Thymus (tissue), 11 donors: ENCODE measurements at regions not wholly inside any gene's neighbourhood (a gene's known extent, or its start where the extent isn't known, plus 50 kb on each side); places are given as distances from the start of the nearest gene placed in this dataset.

Source experiments
- DNase-seq, 9 donors: peaks; one replicate each; pipeline ENCODE4 v3.0.0-alpha.2; 2013; ENCODE audit warnings: low spot score in 9 of 9, low read depth in 6 of 9, missing footprints in 1 of 9
- H3K27ac ChIP-seq, 2 donors: one replicate each; pipeline ENCODE4 v1.5.1; 2013; ENCODE audit warnings: control low read depth in 1 of 2, low read depth in 1 of 2, low read length in 1 of 2, mild to moderate bottlenecking in 1 of 2, moderate library complexity in 1 of 2
- H3K27me3 ChIP-seq, 2 donors: one replicate each; pipeline ENCODE4 v1.5.1; 2013; ENCODE audit warnings: low read length in 1 of 2; ENCODE audit not compliant: control insufficient read depth in 2 of 2, insufficient read depth in 1 of 2
- H3K36me3 ChIP-seq, 2 donors: one replicate each; pipeline ENCODE4 v1.5.1; 2013; ENCODE audit warnings: low read length in 1 of 2, mild to moderate bottlenecking in 1 of 2, moderate library complexity in 1 of 2; ENCODE audit not compliant: control insufficient read depth in 2 of 2, insufficient read depth in 2 of 2
- H3K4me1 ChIP-seq, 2 donors: one replicate each; pipeline ENCODE4 v1.5.1; 2013; ENCODE audit warnings: low read length in 2 of 2; ENCODE audit not compliant: control insufficient read depth in 2 of 2, insufficient read depth in 2 of 2
- H3K4me3 ChIP-seq, 2 donors: one replicate each; pipeline ENCODE4 v1.5.1; 2013; ENCODE audit warnings: low read length in 2 of 2, control low read depth in 1 of 2, mild to moderate bottlenecking in 1 of 2
- H3K9me3 ChIP-seq, 2 donors: one replicate each; pipeline ENCODE4 v1.5.1; 2013; ENCODE audit warnings: low read length in 1 of 2, mild to moderate bottlenecking in 1 of 2; ENCODE audit not compliant: control insufficient read depth in 2 of 2, insufficient read depth in 1 of 2
- WGBS: extraction: QIAGEN DNeasy Blood & Tissue Kit; methylation state at CpG from one replicate; pipeline ENCODE4 v1.1.7; 2013; 5-methylcytosine and 5-hydroxymethylcytosine counted together
- donor health status: healthy.

DNA sequence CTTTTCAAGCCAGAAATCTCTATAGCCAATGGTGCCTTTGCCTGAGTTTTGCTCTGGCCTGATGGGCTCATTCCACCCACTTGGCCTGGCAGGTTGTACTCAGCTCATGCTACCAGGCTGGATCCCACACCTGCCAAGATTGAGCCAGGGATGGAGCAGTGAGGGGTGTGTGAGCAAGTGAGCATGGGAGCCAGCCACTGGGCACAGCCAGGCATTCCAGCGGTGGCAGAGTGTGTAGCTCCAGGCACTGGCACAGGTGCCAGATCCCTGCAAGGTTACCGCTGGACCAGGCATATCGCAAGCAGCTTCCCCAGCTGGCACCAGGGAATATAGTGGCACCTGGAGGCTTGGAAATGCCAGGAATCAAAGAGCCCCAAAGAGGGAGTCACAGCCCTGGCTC lies 2395.6 kb upstream of the C9orf72 start:
- no peak for DNase-seq
- no peak overlapping the region for H3K27ac ChIP-seq
- no peaks in the 10 kb centered on the region for H3K4me1 ChIP-seq
- H3K9me3 ChIP-seq, result peaks cover 1 to 6% of the 10 kb centered on the region in 2 donors
- H3K36me3 ChIP-seq, result no peaks in the 10 kb centered on the region
- WGBS, result 97% methylated on average over 3 of the region's 3 CpGs
- no peaks in the 10 kb centered on the region for H3K27me3 ChIP-seq
- H3K4me3 ChIP-seq, result no peak overlapping the region

DNA sequence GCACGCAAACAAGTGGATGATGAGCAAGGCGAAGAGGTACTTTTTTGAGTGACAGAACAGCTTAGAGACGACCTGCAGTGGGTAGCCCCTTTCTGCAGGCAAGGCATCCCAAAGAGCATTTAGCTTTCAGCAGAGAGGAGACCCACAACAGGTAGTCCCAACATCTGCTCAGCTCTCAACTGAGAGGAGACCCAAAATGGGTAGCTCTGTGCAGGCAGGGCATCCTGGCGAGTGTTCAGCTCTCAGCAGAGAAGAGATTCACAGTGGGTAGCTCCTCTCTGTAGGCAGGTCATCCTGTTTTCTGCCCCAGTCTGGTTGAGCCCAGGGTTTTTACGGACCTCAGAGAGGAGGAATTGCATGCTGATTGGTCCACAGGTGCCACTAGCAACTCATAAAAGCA lies 2396.1 kb upstream of the C9orf72 start:
- 91% methylated on average over 5 of the region's 5 CpGs for WGBS

DNA sequence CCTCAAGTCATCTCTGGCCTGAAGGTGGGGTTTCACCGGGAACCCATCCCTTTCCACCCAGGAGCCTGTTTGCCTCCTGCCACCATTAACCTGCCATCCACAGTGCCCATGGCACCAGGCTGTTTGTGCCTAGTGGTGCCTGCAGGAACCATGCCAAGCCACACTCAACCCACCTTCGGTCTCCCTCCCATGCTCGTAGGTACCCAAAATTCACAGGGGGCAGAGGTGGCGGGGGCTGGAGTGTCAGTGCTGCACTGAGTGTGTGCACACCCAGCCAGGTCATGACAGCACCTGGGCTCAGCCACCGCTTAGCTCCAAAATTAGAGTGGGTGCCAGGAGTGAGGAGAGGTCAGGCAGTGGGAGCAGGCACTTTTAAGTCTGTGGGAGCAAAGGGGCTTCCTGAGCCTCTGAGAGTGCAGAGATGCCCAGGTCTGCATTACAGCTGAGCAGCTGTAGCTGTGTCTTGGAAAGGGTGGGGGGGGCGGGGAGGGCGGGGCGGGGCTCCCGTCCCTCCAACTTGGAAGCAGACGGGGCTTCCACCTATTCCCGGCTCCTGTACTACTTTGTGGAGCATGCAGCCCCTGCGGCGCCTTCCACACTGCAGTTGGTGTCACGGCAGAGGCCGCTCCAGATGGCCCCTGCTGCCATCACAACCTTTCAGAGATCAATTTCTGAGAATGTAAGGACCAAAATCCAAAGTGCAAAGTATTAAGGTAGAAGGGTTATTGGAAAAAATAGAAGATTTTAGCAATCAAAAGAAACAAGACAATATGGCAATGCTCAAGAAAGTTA lies 2396.8 kb upstream of the C9orf72 start:
- WGBS, result 87% methylated on average over 15 of the region's 15 CpGs
- no peaks in the 10 kb centered on the region for H3K27me3 ChIP-seq
- no peak overlapping the region for H3K4me3 ChIP-seq
- H3K36me3 ChIP-seq, result no peaks in the 10 kb centered on the region
- no peak overlapping the region for H3K27ac ChIP-seq
- no peak for DNase-seq
- peaks cover 1 to 6% of the 10 kb centered on the region in 2 donors for H3K9me3 ChIP-seq
- no peaks in the 10 kb centered on the region for H3K4me1 ChIP-seq

More for the DNA sequence above, 2396.1 kb upstream of the C9orf72 start:
- H3K27me3 ChIP-seq, result no peaks in the 10 kb centered on the region
- H3K9me3 ChIP-seq, result peaks cover 1 to 6% of the 10 kb centered on the region in 2 donors
- no peaks in the 10 kb centered on the region for H3K4me1 ChIP-seq
- no peaks in the 10 kb centered on the region for H3K36me3 ChIP-seq
- DNase-seq, result no peak
- H3K4me3 ChIP-seq, result no peak overlapping the region
- no peak overlapping the region for H3K27ac ChIP-seq

DNA sequence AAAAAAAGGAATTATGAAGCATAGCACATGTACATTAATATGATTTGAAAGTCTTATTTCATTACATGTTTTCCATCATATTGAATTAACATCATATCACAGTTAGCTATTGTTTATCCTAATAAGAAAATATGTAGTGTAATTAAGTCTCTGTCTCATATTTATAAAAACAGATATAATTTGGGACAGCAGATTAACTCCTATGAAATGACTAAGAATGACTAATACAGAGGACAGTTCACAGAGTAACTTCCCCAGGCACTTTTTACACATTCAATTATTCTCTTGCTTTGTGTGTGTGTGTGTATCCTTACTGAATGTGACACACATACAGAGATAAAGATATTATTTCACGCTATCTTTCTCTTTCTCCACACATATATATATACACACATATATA lies 2400.9 kb upstream of the C9orf72 start:
- Histone ChIP-seq H3K36me3 (no peaks in the 10 kb centered on the region), H3K4me1 (no peaks in the 10 kb centered on the region), H3K27me3 (no peaks in the 10 kb centered on the region), H3K4me3 (no peak overlapping the region), H3K27ac (no peak overlapping the region), H3K9me3 (peaks cover 0 to under 1% of the 10 kb centered on the region in 2 donors)
- no peak for DNase-seq
- 94% methylated on average over 1 of the region's 1 CpG for WGBS

DNA sequence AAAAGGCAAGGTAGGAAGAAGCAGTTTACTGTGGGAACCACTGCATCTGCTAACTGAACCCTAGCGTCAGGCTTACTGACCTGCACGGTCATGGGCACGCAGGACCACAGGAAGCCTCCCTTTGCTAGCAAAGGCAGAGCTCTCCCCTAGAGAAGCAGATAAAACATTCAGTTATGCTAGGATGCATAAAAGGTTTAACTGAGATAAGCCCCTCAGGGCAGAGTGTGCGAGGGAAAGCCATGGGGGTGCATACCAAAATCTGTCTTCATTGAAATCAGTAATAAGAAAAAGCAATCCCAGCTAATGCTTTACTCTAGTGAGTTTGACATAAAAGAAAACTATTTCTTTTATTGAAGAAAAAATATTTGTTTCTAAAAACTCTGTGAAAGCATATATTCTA lies 2403.7 kb upstream of the C9orf72 start:
- Histone ChIP-seq H3K4me1 (no peaks in the 10 kb centered on the region), H3K36me3 (no peaks in the 10 kb centered on the region), H3K27me3 (no peaks in the 10 kb centered on the region), H3K9me3 (no peaks in the 10 kb centered on the region), H3K27ac (no peak overlapping the region), H3K4me3 (no peak overlapping the region)
- DNase-seq, result no peak
- 89% methylated on average over 4 of the region's 4 CpGs for WGBS

DNA sequence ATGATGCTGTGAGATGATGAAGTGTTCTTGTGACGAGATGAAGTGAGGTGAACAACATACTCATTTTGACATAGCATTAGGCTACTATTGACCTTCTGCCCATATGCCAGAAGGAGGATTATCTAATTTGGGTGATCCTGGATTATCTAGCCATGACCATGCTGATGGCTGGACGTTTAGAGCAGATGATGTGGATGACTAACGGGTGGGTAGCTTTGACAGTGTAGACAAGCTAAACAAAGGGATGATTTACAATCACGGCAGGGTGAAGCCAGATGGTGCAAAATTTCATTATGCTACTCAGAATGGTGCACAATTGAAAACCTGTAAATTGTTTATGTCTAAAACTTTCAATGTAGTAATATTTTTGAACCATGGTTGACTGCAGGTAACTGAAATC lies 2403.4 kb upstream of the ACO1 start:
- no peak overlapping the region for H3K27ac ChIP-seq
- H3K9me3 ChIP-seq, result no peaks in the 10 kb centered on the region
- no peak for DNase-seq
- no peaks in the 10 kb centered on the region for H3K4me1 ChIP-seq
- H3K4me3 ChIP-seq, result no peak overlapping the region
- no peaks in the 10 kb centered on the region for H3K36me3 ChIP-seq
- H3K27me3 ChIP-seq, result no peaks in the 10 kb centered on the region
- whole genome bisulfite sequencing, result 77% methylated on average over 4 of the region's 4 CpGs

DNA sequence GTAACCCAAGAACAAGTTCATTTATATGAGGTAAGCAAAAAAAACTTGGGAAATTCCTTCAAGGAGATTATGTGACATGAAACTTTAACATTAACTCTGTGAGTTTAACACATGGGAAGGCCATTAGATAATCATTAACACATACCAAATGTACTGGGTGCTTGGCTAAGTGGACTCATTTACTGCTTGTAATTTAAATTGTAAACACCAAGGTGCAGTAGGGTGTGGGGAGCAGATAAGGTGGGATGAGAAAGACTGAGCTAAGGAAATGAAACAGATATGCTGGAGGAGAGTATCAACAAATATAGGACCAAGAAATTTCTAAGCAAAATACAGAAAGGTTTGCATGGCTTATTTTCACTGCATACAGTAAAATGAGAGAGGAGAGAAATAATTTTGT lies 2384.8 kb upstream of the ACO1 start:
- Histone ChIP-seq H3K36me3 (no peaks in the 10 kb centered on the region), H3K4me3 (no peak overlapping the region), H3K4me1 (no peaks in the 10 kb centered on the region), H3K27me3 (no peaks in the 10 kb centered on the region), H3K9me3 (no peaks in the 10 kb centered on the region), H3K27ac (no peak overlapping the region)
- no peak for DNase-seq

DNA sequence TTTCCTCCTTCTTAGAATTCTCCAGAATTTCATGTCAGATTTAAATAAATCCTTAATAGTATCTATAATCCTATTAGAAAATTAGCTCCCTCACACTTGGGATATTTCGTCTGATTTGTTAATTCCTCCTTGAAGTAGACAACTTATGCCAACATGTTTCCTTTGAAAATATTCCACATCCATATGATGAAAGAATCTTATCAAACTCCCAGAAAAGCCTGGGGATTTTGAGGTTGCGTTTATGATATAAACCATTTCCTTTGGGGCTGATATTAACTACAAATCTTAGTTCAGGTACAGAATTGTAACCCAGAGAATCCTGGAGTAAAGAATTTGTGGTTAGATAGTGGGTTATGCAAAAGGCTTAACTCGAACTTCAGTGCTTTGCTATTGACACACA lies 2373.8 kb upstream of the ACO1 start:
- no peaks in the 10 kb centered on the region for H3K36me3 ChIP-seq

DNA sequence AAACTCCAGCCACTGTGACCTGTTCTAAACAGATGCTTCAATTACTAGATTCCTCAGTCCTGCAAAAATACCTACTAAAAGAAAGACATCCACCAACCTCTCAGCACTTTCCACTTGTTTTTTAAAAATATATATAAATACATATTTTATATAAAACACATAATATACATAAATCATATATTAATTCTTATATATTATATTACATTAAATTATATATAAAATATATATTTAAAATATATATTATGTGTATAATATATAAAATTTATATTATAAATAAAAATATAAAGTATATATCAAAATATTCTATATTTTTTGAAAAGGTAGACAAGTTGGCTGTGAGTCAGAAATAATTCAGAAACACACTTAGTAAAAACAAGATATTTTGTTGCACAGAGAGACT lies 2371.8 kb upstream of the ACO1 start:
- no peak for DNase-seq

More for the DNA sequence above, 2373.8 kb upstream of the ACO1 start:
- no peaks in the 10 kb centered on the region for H3K27me3 ChIP-seq
- H3K27ac ChIP-seq, result no peak overlapping the region
- H3K9me3 ChIP-seq, result no peaks in the 10 kb centered on the region
- DNase-seq, result no peak
- 81% methylated on average over 3 of the region's 3 CpGs for WGBS
- H3K4me3 ChIP-seq, result no peak overlapping the region
- H3K4me1 ChIP-seq, result no peaks in the 10 kb centered on the region

More for the DNA sequence above, 2371.8 kb upstream of the ACO1 start:
- Histone ChIP-seq H3K27ac (no peak overlapping the region), H3K9me3 (no peaks in the 10 kb centered on the region), H3K36me3 (no peaks in the 10 kb centered on the region), H3K27me3 (no peaks in the 10 kb centered on the region), H3K4me3 (no peak overlapping the region), H3K4me1 (no peaks in the 10 kb centered on the region)
